Endothelial cell of hepatic sinusoid (primary cell): ENCODE measurements at regions not wholly inside any gene's neighbourhood (a gene's known extent, or its start where the extent isn't known, plus 50 kb on each side); places are given as distances from the start of the nearest gene placed in this dataset.
"Not testable (repeated sequence)": the region's sequence is repeated elsewhere in the genome, so short reads cannot be mapped to it uniquely, and the experiment has no call there.

Experiments used
- in situ Hi-C: cut with HindIII; loops from 2 replicates; pipeline ENCODE4 v1.10.0; 2017; ENCODE audit warnings: low sequenced_read_pairs

- in situ Hi-C loops: no loop called here
These were observed 130.5 kb downstream of the KIF26A start for GRCh38 chr14:104268725-104269436.

GRCh38 chr14:104269511-104270241 lies 131.3 kb downstream of the KIF26A start:
- in situ Hi-C loops: not testable (repeated sequence)

- in situ Hi-C loops: no loop called here
These were observed 133.0 kb downstream of the KIF26A start for GRCh38 chr14:104271391-104271790.

- in situ Hi-C loops: no loop called here
These were observed 136.4 kb downstream of the KIF26A start for GRCh38 chr14:104274806-104275205.

- in situ Hi-C loops: no loop called here
These were observed 139.2 kb downstream of the KIF26A start for GRCh38 chr14:104277416-104278213.

GRCh38 chr14:104278214-104278534 lies 139.8 kb downstream of the KIF26A start:
- in situ Hi-C loops: no loop called here

GRCh38 chr14:104280085-104280901 lies 141.9 kb downstream of the KIF26A start:
- in situ Hi-C loops: no loop called here

GRCh38 chr14:104280902-104281767 lies 142.7 kb downstream of the KIF26A start:
- in situ Hi-C loops: no loop called here

- in situ Hi-C loops: no loop called here
These were observed 143.4 kb downstream of the KIF26A start for GRCh38 chr14:104281768-104282301.

- in situ Hi-C loops: no loop called here
These were observed 144.2 kb downstream of the KIF26A start for GRCh38 chr14:104282332-104283196.

GRCh38 chr14:104283197-104284106 lies 145.1 kb downstream of the KIF26A start:
- in situ Hi-C loops: no loop called here

GRCh38 chr14:104284107-104284592 lies 145.8 kb downstream of the KIF26A start:
- in situ Hi-C loops: no loop called here

- in situ Hi-C loops: no loop called here
These were observed 146.5 kb downstream of the KIF26A start for GRCh38 chr14:104284636-104285507.

GRCh38 chr14:104285508-104285840 lies 147.1 kb downstream of the KIF26A start:
- in situ Hi-C loops: no loop called here

GRCh38 chr14:104286086-104286485 lies 147.7 kb downstream of the KIF26A start:
- in situ Hi-C loops: no loop called here

- in situ Hi-C loops: no loop called here
These were observed 148.1 kb downstream of the KIF26A start for GRCh38 chr14:104286496-104286895.
